SW480 (cell line): ENCODE measurements at regions not wholly inside any gene's neighbourhood (a gene's known extent, or its start where the extent isn't known, plus 50 kb on each side); places are given as distances from the start of the nearest gene placed in this dataset.
"Not testable (repeated sequence)": the region's sequence is repeated elsewhere in the genome, so short reads cannot be mapped to it uniquely, and the experiment has no call there.

Experiments
- DNase-seq: peaks from one replicate; pipeline ENCODE4 v3.0.0-alpha.2; 2016; ENCODE audit warnings: low spot score

DNA sequence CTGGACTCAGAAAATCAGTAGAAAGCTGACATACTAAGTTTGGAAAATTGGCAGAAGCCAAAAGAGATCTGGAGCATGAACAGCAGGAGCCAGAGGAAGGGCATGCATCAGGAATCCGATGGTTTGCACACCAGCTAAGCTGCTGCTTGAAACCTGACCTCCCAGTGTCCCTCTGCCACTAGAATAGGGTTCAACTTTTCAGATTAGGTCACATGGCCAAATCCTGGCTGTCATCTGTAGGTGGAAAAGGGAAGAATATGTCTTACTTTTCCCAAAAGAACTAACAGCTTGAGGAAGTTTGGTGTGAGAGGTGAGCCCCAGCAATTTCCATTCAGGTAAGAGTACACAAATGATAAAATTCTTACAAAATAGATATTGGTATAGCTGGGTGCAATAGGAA is 732.6 kb downstream of the RERGL start:
- no peak for DNase-seq

DNA sequence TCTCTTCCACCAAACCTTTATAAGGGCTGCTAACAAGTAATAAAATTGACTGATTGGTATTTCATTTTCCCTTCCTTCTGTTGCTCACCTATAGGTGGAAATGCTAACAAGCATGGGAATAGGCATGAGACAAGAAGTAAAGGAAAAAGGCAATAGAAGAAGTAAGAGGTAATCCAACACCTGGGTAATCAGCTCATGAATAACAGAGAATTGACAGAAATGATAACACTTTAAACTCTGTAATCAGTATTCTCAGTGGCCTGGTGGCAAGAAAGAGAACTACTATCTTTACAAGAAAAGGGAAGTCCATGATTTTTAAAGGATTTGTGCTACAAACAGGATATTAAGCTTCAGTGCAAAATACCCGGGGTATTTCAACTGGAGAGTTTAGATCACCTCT is 737.8 kb downstream of the RERGL start:
- DNase-seq = no peak

DNA sequence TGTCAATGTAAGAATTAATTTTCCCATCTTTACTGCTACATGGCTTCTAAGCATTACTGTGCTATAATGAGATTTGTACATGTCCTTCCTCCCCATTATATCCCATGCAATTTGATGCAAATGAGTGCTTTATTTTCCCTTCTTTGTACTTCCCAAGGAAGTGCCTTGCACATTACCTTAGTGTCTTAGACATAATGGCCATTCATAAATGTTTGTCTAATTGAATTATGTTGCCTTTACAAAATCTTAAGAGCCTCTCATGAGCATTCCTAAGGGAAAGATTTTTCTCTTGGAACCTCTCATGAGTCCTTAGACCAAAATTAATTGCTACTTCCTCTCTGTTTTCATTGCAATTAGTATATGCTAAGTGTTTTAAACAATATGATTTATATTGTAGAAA is 741.7 kb downstream of the RERGL start:
- no peak for DNase-seq

DNA sequence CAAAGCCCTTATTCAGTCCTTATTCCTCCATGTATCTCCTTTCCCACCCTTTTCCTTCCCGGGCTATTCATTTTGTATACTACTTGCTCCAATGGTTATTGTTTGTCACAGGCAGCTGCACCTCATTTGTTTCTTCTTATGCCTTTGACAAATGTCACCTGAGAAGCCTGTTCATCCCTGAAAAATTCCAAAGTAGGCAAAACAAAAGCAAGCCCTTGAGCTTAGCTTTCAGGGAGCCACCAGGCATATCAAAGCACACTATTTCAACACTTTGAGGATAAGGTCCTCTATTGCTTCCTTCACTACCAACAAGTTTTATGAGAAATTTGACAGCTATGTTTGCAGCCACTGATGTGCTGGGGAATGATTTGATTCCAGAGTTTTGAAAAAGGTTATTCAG is 738.7 kb upstream of the LMO3 start:
- DNase-seq = no peak

DNA sequence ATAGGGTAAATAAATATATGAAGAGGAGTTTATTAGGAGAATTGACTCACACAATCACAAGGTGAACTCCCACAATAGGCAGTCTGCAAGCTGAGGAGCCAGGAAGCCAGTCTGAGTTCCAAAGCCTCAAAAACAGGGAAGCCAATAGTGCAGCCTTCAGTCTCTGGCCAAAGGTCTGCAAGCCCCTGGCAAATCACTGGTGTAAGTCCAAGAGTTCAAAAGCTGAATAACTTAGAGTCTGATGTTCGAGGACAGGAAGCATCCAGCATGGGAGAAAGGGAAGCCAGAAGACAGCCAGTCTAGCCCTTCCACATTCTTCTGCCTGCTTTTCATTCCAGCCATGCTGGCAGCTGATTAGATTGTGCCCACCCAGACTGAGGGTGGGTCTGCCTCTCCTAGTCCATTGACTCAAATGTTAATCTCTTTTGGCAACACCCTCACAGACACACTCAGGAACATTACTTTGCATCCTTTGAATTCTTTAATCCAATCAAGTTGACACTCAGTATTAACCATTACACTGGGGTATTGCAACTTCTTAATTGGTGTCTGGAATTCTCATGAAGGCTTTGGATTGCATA is 736.5 kb upstream of the LMO3 start:
- no peak for DNase-seq

DNA sequence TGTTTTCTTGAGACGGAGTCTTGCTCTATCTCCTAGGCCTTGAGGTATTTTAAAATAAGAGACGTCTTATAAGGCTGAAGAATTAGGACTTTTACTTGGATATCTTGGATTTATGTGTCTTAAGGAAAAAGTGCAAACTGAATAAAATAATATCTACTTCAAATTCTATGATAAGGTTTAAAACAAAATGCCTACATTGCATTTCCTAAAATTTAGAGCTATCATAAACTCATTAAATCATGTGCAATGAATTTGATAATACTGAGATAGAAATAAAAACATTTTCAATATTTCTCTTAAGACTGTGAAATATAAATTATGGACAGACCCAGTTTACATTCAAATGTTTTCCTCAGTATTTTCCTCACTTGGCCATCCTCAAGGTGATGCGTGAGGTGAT is 729.5 kb upstream of the LMO3 start:
- DNase-seq = no peak

DNA sequence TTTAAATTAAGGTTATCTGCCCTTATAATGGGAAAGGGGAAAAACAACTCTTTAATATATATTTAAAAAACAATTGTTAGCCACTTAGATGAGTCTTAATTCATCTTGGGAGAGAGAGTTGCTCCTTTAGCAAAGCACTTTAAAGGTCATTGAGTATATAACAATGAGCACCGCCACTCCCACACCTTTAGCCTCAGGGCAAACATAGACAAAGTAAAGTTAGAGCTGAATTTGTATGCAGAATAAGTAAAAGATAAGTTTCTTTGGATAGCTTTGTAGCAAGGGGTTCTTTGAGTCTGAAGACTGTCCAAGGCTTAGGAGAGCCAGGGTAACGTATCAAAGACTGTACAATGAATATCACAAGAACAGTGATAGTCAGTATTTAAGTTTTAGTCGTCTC is 728.8 kb upstream of the LMO3 start:
- DNase-seq = no peak

DNA sequence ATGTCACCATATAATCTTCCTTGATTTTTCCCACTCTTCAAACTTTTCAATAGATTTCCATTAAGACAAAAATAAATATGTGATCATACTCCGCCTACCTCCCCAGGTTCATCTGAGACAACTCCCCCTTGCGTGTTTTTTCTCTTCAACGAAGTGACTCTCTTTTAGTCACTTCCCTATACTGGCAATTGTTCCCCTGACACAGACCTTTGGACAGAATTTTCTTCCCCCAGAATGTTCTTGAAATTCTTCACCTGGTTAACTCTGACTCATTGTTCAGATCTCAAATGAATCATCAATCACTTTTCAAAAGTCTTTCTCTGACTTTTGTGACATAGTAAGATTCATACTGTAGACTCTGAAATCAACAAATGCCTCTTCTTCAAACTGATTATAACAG is 727.3 kb upstream of the LMO3 start:
- DNase-seq = no peak

DNA sequence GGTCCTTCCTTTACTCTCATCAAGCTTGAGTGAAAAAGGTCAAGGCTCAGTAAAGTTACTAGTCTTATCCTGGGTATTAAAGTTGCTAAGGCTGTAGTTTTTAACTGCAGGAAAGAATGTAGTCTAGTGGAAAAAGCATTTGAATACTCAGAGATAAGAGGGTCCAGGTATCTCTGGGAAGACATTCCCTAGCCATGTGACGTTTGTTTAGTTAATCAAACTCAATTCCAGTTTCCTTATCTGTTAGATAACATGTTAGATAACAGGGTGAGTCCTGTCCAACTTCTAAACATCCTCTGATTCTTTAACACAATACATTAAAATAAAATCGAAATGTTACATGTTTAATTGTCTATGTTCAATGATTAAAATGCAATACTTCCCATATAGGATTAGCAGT is 720.7 kb upstream of the LMO3 start:
- no peak for DNase-seq

DNA sequence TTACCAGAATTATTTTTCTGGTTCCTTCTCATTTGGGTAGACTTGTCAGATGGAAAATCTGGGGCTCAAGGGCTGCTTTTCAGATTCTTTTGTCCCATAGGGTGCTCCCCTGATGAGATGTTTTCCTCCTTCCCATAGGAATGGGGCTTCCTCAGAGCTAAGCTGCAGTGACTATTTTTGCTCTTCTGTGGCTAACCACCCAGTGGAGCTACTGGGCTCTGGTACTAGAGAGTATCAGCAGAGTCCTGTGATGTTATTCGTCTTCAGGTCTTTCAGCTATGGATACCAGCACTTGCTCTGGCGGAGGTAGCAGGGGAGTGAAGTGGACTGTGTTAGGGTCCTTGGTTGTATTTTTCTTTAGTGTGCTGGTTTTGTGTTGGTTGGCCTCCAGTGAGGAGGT is 716.1 kb upstream of the LMO3 start:
- no peak for DNase-seq

DNA sequence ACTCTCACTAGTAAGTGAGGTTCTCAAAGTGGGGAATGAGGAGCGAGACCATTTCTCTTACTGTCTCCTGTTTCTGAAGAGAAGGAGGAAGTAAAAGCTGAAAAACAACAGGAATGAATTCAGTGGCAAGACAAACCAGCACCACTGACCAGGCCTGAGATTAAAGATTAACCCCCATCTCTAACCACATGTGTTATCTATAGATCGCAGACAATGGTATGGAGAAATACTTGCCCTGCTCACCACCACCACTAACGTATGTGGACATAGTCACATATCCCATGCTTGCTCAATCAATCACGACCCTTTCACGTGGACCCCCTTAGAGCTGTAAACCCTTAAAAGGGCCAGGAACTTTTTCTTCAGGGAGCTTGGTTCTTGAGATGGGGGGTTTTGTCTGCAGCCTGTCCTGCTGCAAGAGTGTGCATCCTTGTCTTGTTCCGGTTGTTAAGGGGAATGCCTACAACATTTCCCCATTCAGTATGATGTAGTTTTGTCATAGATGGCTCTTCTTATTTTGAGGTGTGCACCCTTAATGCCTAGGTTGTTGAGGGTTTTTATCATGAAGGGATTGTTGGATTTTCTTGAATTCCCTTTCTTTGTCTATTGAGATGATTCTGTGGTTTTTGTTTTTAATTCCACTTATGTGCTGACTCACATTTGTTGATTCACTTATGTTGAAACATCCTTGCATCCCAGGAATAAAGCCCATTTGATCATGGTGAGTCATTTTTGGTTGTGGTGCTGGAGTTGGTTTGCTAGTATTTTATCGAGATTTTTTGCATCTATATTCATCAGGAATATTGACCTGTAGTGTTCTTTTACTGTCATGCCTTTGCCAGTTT is 698.8 kb upstream of the LMO3 start:
- peak; percentile 64 for DNase-seq

DNA sequence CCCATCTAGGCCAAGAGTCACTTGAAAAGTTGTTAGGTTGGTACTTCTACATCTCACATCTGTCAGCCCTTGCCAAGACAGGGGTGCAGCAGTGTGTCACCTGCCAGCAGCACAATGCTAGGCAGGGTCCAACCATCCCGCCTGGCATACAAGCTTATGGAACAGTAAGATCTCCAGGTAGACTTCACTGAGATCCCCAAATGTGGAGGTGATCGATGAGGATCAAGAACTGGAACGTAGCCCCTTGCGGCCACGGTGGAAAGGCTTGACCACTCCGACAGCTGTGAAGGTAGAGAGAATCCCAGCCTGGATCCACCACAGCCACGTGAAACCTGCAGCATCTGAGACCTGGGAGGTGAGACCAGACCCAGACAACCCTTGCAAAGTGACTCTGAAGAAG is 696.0 kb upstream of the LMO3 start:
- no peak for DNase-seq

DNA sequence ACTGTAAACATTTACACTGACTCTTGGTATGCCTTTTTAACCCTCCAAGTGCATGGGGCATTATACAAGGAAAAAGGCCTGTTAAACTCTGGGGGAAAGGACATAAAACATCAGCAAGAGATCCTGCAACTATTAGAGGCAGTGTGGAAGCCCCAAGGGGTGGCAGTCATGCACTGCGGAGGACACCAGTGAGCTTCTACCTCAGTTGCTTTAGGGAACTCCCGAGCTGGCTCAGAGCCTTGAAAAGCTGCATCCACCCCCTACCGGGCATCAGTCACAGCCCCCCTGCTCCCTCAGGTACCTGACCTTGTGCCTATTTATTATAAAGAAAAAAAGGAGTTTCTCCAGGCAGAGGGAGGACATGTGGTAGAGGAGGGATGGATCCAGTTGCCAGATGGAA is 695.6 kb upstream of the LMO3 start:
- DNase-seq = no peak

DNA sequence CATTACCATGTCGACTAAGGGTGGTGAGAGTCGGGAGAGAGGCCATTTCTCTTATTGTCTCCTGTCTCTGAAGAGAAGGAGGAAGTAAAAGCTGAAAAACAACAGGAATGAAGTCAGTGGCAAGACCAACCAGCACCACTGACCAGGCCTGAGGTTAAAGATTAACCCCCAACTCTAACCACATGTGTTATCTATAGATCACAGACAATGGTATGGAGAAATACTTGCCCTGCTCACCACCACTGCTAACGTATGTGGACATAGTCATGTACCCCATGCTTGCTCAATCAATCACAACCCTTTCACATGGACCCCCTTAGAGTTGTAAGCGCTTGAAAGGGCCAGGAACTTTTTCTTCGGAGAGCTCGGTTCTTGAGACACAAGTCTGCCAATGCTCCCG is 690.9 kb upstream of the LMO3 start:
- no peak for DNase-seq

DNA sequence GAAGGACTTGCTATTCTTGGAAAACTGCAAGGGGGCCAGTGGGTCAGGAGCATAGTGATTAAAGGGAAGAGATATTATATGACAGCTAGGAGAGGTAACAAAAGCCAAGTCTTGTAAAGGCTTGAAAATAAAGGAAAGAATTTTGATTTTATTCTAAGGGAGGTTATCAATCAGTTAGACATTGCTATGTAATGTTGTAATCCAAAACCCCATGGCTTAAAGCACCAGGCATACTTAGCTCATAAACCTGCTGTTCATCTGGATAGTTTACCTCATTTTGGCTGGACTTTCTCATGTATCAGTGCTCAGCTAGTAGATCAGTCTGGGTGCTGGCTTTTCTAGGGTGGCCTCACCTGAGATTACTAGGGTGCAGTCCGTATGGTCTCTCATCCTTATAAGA is 680.9 kb upstream of the LMO3 start:
- no peak for DNase-seq

DNA sequence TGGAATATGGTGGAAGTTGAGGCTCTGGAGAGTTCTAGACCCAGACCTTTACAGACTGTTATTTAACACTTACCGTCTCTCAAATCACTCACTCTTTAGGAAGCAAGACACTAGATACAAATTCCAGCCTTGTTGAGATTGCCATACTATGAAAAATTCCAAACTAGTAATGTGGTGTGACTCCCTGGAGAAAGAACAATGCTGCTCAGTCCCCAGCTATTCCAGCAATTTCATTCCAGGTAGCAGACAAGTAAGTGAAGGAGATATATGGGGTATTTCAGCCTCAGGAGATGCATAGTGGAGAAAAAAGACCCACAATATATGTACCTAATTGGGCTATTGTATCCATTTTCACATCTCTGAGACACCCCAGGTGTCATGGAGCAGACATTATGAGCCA is 678.9 kb upstream of the LMO3 start:
- no peak for DNase-seq

DNA sequence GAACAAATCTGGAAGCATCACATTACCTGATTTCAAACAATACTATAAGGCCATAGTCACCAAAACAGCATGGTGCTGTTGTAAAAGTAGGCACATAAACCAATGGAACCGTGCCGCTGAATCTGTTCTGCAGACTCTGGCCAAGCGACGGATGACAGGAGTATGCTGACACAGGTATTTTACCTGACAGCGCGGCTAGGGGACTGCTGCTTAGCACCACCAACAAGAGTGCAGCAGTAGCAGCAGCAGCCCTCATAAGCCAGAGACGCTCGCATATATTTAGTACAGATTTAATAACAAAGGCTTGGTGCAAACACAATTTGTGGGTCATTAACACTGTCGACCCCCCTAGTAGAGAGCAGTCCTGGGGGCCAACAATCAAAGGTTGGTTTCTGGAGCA is 677.6 kb upstream of the LMO3 start:
- DNase-seq = no peak

DNA sequence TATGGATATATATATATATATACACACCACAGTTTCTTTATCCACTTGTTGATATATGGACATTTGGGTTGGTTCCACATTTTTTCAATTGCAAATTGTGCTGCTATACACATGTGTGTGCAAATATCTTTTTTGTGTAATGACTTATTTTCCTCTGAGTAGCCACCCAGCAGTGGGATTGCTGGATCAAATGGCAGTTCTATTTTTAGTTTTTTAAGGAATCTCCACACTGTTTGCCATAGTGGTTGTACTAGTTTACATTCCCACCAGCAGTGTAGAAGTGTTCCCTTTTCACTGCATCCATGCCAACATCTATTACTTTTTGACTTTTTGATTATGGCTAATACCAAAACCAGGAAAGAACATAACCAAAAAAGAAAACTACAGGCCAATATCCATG is 676.2 kb upstream of the LMO3 start:
- DNase-seq = not testable (repeated sequence)

DNA sequence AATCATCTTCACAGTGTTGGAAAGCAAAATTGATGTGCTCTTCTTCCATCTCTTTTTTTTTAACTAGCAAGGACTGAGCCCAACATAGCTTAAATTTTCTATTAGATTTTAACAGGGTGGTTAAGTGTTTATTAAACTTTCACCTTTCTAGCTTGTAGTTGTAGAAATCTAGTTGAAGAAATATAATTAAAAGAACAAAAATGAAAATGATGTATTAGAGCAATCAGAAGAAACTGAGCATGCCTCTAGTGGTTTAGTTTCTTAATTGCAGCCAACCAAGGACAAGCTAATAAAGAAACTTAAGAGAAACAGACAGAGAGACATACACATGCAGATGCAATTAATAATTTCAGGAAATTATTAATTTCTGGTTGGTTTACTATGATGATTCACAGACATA is 673.0 kb upstream of the LMO3 start:
- no peak for DNase-seq

DNA sequence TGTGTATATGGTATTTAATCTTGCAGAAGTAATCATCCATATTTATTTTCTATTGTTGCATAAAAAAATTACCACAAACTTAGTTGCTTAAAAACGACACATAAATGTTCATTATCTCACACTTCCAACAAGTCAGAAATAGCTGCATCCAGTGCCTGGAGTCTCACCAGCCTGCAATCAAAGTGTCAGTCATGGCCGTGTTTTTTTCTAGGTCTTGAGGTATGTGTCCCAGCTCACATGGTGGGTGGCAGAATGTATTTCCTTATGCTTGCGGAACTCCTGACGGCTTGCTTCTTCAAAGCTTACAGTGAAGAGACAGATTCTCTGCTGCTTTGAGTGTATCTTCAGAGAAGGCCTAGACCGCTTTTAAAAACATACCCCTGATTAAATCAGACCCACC is 670.2 kb upstream of the LMO3 start:
- DNase-seq = no peak

DNA sequence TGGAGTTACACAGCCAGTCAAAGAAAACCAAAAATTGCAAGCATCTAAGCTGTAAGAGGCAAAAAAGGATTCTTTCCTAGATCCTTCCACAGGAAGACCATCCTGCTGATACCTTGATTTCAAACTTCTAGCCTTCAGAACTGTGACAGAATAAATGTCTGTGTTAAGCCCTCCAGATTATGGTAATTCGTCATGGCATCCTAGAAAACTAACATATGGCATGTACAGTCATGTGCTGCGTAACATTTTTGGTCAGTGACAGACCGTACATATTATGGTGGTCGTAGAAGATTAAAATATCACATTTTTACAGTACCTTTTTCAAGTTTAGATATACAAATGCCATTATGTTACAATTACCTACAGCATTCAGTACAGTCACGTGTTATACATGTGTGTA is 660.9 kb upstream of the LMO3 start:
- DNase-seq = no peak

DNA sequence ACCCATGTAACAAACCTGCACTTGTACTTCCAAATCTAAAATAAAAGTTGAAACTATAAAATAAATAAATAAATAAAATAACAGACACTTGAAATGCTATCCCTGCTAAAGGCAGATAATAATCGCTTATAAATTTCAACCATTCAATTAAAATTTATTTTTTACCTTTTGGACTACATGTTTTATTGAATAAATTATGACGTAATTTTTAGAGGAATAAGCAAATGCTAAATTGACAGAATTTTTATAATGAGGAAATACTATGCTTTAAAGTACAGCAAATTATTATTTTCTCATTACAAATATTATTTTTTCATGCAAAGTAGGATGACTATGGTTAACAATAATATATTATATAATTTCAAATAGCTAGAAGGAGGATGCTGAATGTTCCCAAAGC is 658.6 kb upstream of the LMO3 start:
- no peak for DNase-seq

DNA sequence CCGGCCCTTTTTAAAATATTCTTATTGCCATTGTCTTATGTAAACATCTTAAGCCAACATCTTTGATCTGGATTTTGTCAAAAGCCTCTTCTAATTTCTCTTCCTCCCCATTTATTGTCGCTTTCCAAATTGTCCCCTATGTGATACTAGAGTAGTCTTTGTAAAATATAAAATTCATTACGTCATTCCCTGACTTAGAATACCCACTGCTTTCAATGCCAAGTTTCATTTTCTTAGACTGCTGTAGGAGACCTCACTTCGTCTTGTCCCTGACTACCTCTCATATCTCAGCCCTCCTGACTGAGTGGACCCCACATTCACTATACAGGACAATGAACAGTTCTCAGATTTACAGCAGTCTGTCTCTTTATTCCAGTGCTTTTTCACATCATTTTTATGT is 633.9 kb upstream of the LMO3 start:
- DNase-seq = no peak

DNA sequence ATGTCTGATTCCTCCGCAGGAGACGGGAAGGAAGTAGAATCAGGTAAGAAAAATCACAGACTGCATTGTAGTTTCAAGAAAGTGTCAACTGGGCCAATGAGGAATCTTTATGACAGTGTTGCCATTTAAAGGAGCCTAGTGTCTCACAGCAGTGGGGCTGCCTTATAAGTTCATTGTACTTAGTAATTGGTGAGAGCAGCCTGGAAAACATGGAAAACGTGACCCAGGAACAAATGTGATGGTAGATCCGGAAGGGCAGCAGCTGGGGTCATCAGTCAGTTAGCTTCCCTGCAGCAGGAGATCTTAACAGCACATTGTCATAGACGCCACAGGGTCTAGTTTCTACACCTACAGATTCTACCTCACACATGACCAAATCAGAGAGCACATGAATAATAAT is 630.0 kb upstream of the LMO3 start:
- no peak for DNase-seq
